ENCODE measurements at regions not wholly inside any gene's neighbourhood (a gene's known extent, or its start where the extent isn't known, plus 50 kb on each side); places are given as distances from the start of the nearest gene placed in this dataset.

- TF ChIP-seq CTCF (IDR thresholded peaks at IDR 0.05) (no peak), POLR2A (IDR thresholded peaks at IDR 0.05) (no peak), POLR2AphosphoS5 (IDR thresholded peaks at IDR 0.05; ENCODE audit: insufficient read depth in 1 of 2, low read depth in 1 of 2) (no peak)
Observed at GRCh38 chr22:27107824-27108223, 450.4 kb downstream of the MIAT start.

Measured in vagina (tissue), 2 donors.